HepG2 (cell line): ENCODE measurements at regions not wholly inside any gene's neighbourhood (a gene's known extent, or its start where the extent isn't known, plus 50 kb on each side); places are given as distances from the start of the nearest gene placed in this dataset.

Source experiments
- CTCF ChIP-seq: sonication (generic); formaldehyde crosslinking; IDR thresholded peaks from 2 replicates; pipeline ENCODE4 v1.5.0; 2020; ENCODE audit warnings: mild to moderate bottlenecking, missing genetic modification reagents, moderate library complexity
- GABPA ChIP-seq, 2 experiments: IDR thresholded peaks; 2 replicates each; pipeline ENCODE4 v1.6.1; 2011 to 2016; ENCODE audit warnings: low read depth in 2 of 2, low read length in 1 of 2, missing biosample characterization in 1 of 2, missing genetic modification characterization in 1 of 2
- MXI1 ChIP-seq: IDR thresholded peaks from 3 replicates; pipeline ENCODE4 v1.6.1; 2012; ENCODE audit warnings: low read depth, low read length, inconsistent platforms, borderline replicate concordance
- NFE2L1 ChIP-seq: sonication (generic); formaldehyde crosslinking; IDR thresholded peaks from 2 replicates; pipeline ENCODE4 v1.4.0; 2020; ENCODE audit warnings: missing genetic modification reagents, mild to moderate bottlenecking, borderline replicate concordance
- PHF21A ChIP-seq: sonication (generic); formaldehyde crosslinking; IDR thresholded peaks from 2 replicates; pipeline ENCODE4 v1.5.0; 2020; ENCODE audit warnings: mild to moderate bottlenecking, missing genetic modification reagents
- RBM22 ChIP-seq: fragments of 200-400 bp; formaldehyde crosslinking; optimal IDR thresholded peaks from 2 replicates; pipeline ENCODE3; 2017; ENCODE audit warnings: mild to moderate bottlenecking, low read length, moderate library complexity
- SP1 ChIP-seq, 2 experiments: fragments of 450-650 bp in 1 of 2; sonication (generic) in 1 of 2; formaldehyde crosslinking in 1 of 2; IDR thresholded peaks; 2 replicates each; pipeline versions ENCODE4 v1.4.0 to v1.6.1; 2016 to 2020; ENCODE audit warnings: missing genetic modification reagents in 1 of 2
- SUZ12 ChIP-seq: fragments of 150-350 bp; IDR thresholded peaks from 2 replicates; pipeline ENCODE4 v1.6.1; 2014; ENCODE audit warnings: low read depth, low read length
- ZNF234 ChIP-seq: sonication (generic); formaldehyde crosslinking; conservative IDR thresholded peaks from 2 replicates; pipeline ENCODE4 v1.5.1; 2020; ENCODE audit warnings: mild to moderate bottlenecking, missing genetic modification reagents
- ZNF629 ChIP-seq: sonication (generic); formaldehyde crosslinking; conservative IDR thresholded peaks from 2 replicates; pipeline ENCODE4 v1.5.0; 2020; ENCODE audit warnings: missing genetic modification reagents
- ZNF7 ChIP-seq: IDR thresholded peaks from 2 replicates; pipeline ENCODE4 v1.6.1; 2016; ENCODE audit warnings: missing biosample characterization, missing genetic modification reagents
- TF ChIP-seq, protein P1 (sequence below): sonication (generic); formaldehyde crosslinking; IDR thresholded peaks from 2 replicates; pipeline ENCODE4 v1.8.1; 2023; ENCODE audit warnings: missing genetic modification reagents, inconsistent platforms, borderline replicate concordance
- TF ChIP-seq, protein P2 (sequence below): sonication (generic); formaldehyde crosslinking; IDR thresholded peaks from 2 replicates; pipeline ENCODE4 v1.5.0; 2020; ENCODE audit warnings: missing genetic modification reagents
- TF ChIP-seq, protein P3 (sequence below): sonication (generic); formaldehyde crosslinking; IDR thresholded peaks from 2 replicates; pipeline ENCODE4 v1.4.0; 2020; ENCODE audit warnings: missing genetic modification reagents, low read depth, mild to moderate bottlenecking, borderline replicate concordance

DNA sequence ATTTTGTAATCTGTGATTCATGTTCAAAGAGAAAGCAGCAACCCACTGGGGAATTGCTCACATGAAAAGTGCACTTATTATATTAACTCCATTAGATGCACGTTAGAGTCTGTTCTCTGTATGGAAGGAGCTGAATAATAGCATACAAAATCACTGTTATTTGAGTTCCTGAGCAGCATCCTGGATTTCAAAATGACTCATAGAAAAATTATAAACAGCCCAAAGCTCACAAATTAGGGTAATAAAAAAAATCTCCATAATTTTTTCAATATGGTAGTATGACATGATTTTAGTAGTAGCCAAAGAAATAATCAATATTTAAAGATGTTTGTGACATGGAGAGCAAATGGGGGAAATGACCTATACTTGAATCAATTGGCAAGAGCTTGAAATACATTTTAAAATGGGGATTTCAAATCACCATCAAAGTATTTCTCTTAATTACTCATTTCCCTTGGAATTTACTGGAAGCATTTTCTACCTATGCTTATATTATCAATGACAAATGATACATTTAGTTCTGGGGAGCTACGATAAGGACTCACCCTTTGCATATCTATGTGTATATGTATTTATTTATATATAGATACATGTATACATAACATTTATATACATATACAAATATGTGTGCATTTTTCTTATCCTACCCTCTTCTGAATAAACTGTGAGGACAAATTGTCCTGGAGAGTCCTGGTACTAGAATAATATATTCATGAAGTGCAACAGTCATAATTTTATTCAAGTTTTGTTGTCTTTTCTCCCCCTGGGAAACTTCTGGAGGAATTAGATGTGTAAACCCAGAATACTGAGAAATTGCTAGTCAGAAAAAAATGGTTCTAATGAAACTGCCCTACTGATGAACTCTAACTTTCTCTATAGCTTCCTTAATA, 116.3 kb downstream of the RPL22L1 start:
- TF ChIP-seq NFE2L1 (CRISPR knock-in tag): no peak
- TF ChIP-seq MXI1: no peak
- TF ChIP-seq CTCF: no peak
- TF ChIP-seq SP1 (IDR thresholded peaks at IDR 0.05): no peak
- TF ChIP-seq SP1 (CRISPR knock-in tag; IDR thresholded peaks at IDR 0.05): no peak
- TF ChIP-seq, protein P1, sequence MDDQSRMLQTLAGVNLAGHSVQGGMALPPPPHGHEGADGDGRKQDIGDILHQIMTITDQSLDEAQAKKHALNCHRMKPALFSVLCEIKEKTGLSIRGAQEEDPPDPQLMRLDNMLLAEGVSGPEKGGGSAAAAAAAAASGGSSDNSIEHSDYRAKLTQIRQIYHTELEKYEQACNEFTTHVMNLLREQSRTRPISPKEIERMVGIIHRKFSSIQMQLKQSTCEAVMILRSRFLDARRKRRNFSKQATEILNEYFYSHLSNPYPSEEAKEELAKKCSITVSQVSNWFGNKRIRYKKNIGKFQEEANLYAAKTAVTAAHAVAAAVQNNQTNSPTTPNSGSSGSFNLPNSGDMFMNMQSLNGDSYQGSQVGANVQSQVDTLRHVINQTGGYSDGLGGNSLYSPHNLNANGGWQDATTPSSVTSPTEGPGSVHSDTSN (CRISPR knock-in tag): no peak
- TF ChIP-seq, protein P2, sequence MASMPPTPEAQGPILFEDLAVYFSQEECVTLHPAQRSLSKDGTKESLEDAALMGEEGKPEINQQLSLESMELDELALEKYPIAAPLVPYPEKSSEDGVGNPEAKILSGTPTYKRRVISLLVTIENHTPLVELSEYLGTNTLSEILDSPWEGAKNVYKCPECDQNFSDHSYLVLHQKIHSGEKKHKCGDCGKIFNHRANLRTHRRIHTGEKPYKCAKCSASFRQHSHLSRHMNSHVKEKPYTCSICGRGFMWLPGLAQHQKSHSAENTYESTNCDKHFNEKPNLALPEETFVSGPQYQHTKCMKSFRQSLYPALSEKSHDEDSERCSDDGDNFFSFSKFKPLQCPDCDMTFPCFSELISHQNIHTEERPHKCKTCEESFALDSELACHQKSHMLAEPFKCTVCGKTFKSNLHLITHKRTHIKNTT (CRISPR knock-in tag): no peak
- no peak for TF ChIP-seq PHF21A (CRISPR knock-in tag)
- TF ChIP-seq ZNF7 (CRISPR knock-in tag): no peak
- TF ChIP-seq SUZ12: no peak
- TF ChIP-seq RBM22: no peak
- TF ChIP-seq, protein P3, sequence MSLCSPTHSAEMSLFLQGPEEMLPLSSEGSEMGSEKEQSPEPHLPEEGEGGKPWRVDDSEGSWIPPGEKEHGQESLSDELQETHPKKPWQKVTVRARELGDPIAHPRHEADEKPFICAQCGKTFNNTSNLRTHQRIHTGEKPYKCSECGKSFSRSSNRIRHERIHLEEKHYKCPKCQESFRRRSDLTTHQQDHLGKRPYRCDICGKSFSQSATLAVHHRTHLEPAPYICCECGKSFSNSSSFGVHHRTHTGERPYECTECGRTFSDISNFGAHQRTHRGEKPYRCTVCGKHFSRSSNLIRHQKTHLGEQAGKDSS (CRISPR knock-in tag): no peak
- TF ChIP-seq GABPA (IDR thresholded peaks at IDR 0.05; ENCODE audit: low read depth, low read length): no peak
- no peak for TF ChIP-seq GABPA (CRISPR knock-in tag; IDR thresholded peaks at IDR 0.05; ENCODE audit: low read depth)
- no peak for TF ChIP-seq ZNF234 (CRISPR knock-in tag)
- no peak for TF ChIP-seq ZNF629 (CRISPR knock-in tag)
